ENCODE measurements at regions not wholly inside any gene's neighbourhood (a gene's known extent, or its start where the extent isn't known, plus 50 kb on each side); places are given as distances from the start of the nearest gene placed in this dataset.

- no peaks in the 10 kb centered on the region for H3K36me3 ChIP-seq
- TF ChIP-seq POLR2A (IDR thresholded peaks at IDR 0.05) (no peak), CTCF (IDR thresholded peaks at IDR 0.05) (no peak)
- no peak overlapping the region for H3K27ac ChIP-seq
- H3K4me1 ChIP-seq, result no peaks in the 10 kb centered on the region
- H3K4me3 ChIP-seq, result no peak overlapping the region
- DNase-seq (no peak), ATAC-seq (no peak)
- 44 to 58% (median 52%) methylated on average over 5 of the region's 5 CpGs for WGBS, 4 donors
- peaks cover 0 to under 1% (median 0%) of the 10 kb centered on the region in 12 donors for H3K9me3 ChIP-seq
- intact Hi-C loops (cut with DNase I), result no loop called here
- H3K27me3 ChIP-seq, result no peaks in the 10 kb centered on the region
These were observed 857.2 kb upstream of the TENM4 start for GRCh38 chr11:80297858-80298632.

GRCh38 chr11:80293293-80293692, 852.5 kb upstream of the TENM4 start:
- DNase-seq, result no peak
- whole genome bisulfite sequencing, 4 donors, result 84 to 90% (median 89%) methylated on average over 2 of the region's 2 CpGs
- Histone ChIP-seq H3K36me3 (no peaks in the 10 kb centered on the region), H3K27me3 (no peaks in the 10 kb centered on the region), H3K4me3 (no peak overlapping the region), H3K27ac (no peak overlapping the region), H3K4me1 (no peaks in the 10 kb centered on the region), H3K9me3 (no peaks in the 10 kb centered on the region)
- intact Hi-C loops (cut with DNase I), result no loop called here
- no peak for ATAC-seq
- no peak for TF ChIP-seq POLR2A (IDR thresholded peaks at IDR 0.05)
- TF ChIP-seq CTCF (IDR thresholded peaks at IDR 0.05), result no peak

GRCh38 chr11:80284946-80285785, 844.3 kb upstream of the TENM4 start:
- ATAC-seq, result no peak
- TF ChIP-seq POLR2A (IDR thresholded peaks at IDR 0.05) (no peak), CTCF (IDR thresholded peaks at IDR 0.05) (no peak)
- DNase-seq, result no peak
- no peak overlapping the region for H3K4me3 ChIP-seq
- H3K4me1 ChIP-seq, result no peaks in the 10 kb centered on the region
- WGBS, 4 donors, result 51 to 70% (median 56%) methylated on average over 3 of the region's 3 CpGs
- H3K27me3 ChIP-seq, result no peaks in the 10 kb centered on the region
- H3K27ac ChIP-seq, result no peak overlapping the region
- intact Hi-C loops (cut with DNase I), result no loop called here
- no peaks in the 10 kb centered on the region for H3K36me3 ChIP-seq
- no peaks in the 10 kb centered on the region for H3K9me3 ChIP-seq

GRCh38 chr11:80282643-80283042, 841.8 kb upstream of the TENM4 start:
- Histone ChIP-seq H3K27ac (no peak overlapping the region), H3K9me3 (no peaks in the 10 kb centered on the region), H3K4me1 (no peaks in the 10 kb centered on the region), H3K4me3 (no peak overlapping the region), H3K36me3 (no peaks in the 10 kb centered on the region), H3K27me3 (no peaks in the 10 kb centered on the region)
- TF ChIP-seq CTCF (IDR thresholded peaks at IDR 0.05) (no peak), POLR2A (IDR thresholded peaks at IDR 0.05) (no peak)
- ATAC-seq, result no peak
- 56 to 67% (median 62%) methylated on average over 2 of the region's 2 CpGs for WGBS, 4 donors
- intact Hi-C loops (cut with DNase I), result no loop called here
- no peak for DNase-seq

All from heart left ventricle (tissue), 16 donors.